ENCODE measurements at regions not wholly inside any gene's neighbourhood (a gene's known extent, or its start where the extent isn't known, plus 50 kb on each side); places are given as distances from the start of the nearest gene placed in this dataset.

DNA sequence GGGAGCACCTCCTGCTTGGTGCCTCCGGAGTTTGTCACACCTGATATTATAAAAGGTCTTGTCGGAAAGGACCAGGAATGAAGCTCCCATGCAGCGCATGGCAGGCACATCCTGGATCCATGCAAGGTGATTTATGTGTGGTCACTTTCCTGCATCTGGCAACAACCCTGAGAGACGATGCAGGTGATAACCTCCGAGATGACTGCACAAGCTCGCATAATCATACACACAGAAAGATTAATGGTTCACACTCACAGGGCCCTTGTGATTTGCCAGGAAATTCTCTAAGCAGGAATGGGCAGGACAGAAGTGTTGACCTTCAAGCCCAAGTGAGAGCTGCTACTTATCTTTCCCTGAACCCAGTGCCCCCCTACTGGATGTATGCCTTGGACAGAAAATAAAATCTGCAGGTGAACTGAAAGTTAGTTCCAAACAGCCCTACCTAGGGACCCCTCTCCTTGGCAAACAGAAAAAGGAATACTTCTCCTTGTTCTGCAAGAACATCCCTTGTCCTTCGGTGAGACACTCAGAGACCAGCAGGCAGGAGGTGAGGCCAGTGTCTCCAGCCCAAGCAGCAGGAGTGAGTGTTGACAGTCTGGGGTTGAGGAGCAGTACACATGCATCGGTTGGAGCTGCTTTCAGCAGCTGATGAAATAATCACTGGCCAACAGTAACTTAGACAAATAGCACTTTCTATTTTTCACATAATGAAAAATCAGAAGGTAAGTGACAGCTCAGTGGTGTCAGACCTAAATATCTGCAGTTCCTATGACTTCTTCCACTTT is 619.4 kb upstream of the B3GAT1 start:
- intact Hi-C loops (cut with DNase I) = no loop called here
- peak in 1 of 5 donors; percentile 5 for DNase-seq
- H3K27me3 ChIP-seq (ENCODE audit: control insufficient read depth, insufficient read depth, low read length) = no peaks in the 10 kb centered on the region
- H3K36me3 ChIP-seq (ENCODE audit: control insufficient read depth in 2 of 3, insufficient read depth in 3 of 3, low read length in 3 of 3) = no peaks in the 10 kb centered on the region
- no peaks in the 10 kb centered on the region for H3K9me3 ChIP-seq (ENCODE audit: control insufficient read depth in 2 of 3, insufficient read depth in 1 of 3, low read length in 3 of 3)
- no peaks in the 10 kb centered on the region for H3K4me1 ChIP-seq (ENCODE audit: control insufficient read depth in 2 of 3, insufficient read depth in 2 of 3, low read depth in 1 of 3, low read length in 3 of 3)
- H3K9ac ChIP-seq (ENCODE audit: low read length in 3 of 3) = no peak overlapping the region
- no peak overlapping the region for H3K27ac ChIP-seq (ENCODE audit: low read depth in 2 of 2, low read length in 2 of 2)
- no peak for FAIRE-seq
- TF ChIP-seq, protein P1, sequence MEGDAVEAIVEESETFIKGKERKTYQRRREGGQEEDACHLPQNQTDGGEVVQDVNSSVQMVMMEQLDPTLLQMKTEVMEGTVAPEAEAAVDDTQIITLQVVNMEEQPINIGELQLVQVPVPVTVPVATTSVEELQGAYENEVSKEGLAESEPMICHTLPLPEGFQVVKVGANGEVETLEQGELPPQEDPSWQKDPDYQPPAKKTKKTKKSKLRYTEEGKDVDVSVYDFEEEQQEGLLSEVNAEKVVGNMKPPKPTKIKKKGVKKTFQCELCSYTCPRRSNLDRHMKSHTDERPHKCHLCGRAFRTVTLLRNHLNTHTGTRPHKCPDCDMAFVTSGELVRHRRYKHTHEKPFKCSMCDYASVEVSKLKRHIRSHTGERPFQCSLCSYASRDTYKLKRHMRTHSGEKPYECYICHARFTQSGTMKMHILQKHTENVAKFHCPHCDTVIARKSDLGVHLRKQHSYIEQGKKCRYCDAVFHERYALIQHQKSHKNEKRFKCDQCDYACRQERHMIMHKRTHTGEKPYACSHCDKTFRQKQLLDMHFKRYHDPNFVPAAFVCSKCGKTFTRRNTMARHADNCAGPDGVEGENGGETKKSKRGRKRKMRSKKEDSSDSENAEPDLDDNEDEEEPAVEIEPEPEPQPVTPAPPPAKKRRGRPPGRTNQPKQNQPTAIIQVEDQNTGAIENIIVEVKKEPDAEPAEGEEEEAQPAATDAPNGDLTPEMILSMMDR (IDR thresholded peaks at IDR 0.05; ENCODE audit: borderline replicate concordance, extremely low read depth, insufficient read depth) = no peak
- H3K4me3 ChIP-seq (ENCODE audit: low read length in 3 of 3) = no peak overlapping the region

DNA sequence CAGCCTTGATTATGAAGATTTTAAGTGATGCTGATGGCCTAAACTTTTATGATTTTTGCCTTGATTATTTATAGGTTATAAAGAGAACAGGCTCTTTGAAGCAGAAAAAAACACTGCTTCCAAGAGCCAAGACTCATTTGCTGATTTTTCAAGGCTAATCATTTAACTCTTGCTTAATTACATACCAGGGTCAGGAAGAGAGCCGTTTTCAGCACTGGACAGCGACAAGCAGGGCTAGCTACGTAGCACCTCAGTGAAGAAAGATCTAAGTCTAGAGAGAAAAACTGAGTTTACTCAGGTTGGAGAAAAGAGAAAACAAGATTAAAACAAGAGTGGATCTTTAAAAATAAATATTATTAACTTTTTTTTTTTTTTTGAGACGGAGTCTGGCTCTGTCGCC is 615.4 kb upstream of the B3GAT1 start:
- intact Hi-C loops (cut with DNase I) = no loop called here
- H3K27ac ChIP-seq (ENCODE audit: low read depth in 2 of 2, low read length in 2 of 2) = no peak overlapping the region
- peak; percentile 30 for FAIRE-seq
- no peaks in the 10 kb centered on the region for H3K9me3 ChIP-seq (ENCODE audit: control insufficient read depth in 2 of 3, insufficient read depth in 1 of 3, low read length in 3 of 3)
- no peaks in the 10 kb centered on the region for H3K36me3 ChIP-seq (ENCODE audit: control insufficient read depth in 2 of 3, insufficient read depth in 3 of 3, low read length in 3 of 3)
- no peak overlapping the region for H3K9ac ChIP-seq (ENCODE audit: low read length in 3 of 3)
- H3K4me1 ChIP-seq (ENCODE audit: control insufficient read depth in 2 of 3, insufficient read depth in 2 of 3, low read depth in 1 of 3, low read length in 3 of 3) = no peaks in the 10 kb centered on the region
- H3K27me3 ChIP-seq (ENCODE audit: control insufficient read depth, insufficient read depth, low read length) = no peaks in the 10 kb centered on the region
- TF ChIP-seq, protein P1 (IDR thresholded peaks at IDR 0.05; ENCODE audit: borderline replicate concordance, extremely low read depth, insufficient read depth) = no peak
- H3K4me3 ChIP-seq (ENCODE audit: low read length in 3 of 3) = no peak overlapping the region
- DNase-seq = peak in 4 of 5 donors; percentile 79 to 94 (median 91)

DNA sequence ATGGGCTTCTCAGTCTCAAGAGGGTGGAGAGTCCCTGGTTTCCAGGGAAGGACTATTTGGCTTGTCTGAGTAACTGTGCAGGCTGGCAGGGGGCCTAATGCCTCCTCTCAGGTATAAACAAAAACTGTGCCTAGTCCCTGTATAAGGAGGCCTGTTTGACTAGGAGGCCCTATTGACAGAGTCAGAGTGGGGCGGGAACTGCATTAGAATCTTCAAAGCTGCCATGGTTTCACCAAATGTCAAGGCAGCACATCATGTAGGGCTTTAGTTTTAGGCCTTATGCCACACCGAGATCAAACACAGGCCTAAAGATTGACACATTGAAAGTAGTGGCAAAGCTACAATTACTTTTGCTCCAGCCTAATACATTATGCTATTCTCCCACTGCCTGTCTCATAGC is 611.5 kb upstream of the B3GAT1 start:
- H3K4me1 ChIP-seq (ENCODE audit: control insufficient read depth in 2 of 3, insufficient read depth in 2 of 3, low read depth in 1 of 3, low read length in 3 of 3) = no peaks in the 10 kb centered on the region
- no peak overlapping the region for H3K4me3 ChIP-seq (ENCODE audit: low read length in 3 of 3)
- H3K36me3 ChIP-seq (ENCODE audit: control insufficient read depth in 2 of 3, insufficient read depth in 3 of 3, low read length in 3 of 3) = no peaks in the 10 kb centered on the region
- TF ChIP-seq, protein P1 (IDR thresholded peaks at IDR 0.05; ENCODE audit: borderline replicate concordance, extremely low read depth, insufficient read depth) = no peak
- no peaks in the 10 kb centered on the region for H3K27me3 ChIP-seq (ENCODE audit: control insufficient read depth, insufficient read depth, low read length)
- no peak for FAIRE-seq
- peaks cover 0 to 1% (median 0%) of the 10 kb centered on the region in 3 donors for H3K9me3 ChIP-seq (ENCODE audit: control insufficient read depth in 2 of 3, insufficient read depth in 1 of 3, low read length in 3 of 3)
- H3K27ac ChIP-seq (ENCODE audit: low read depth in 2 of 2, low read length in 2 of 2) = no peak overlapping the region
- DNase-seq = no peak
- H3K9ac ChIP-seq (ENCODE audit: low read length in 3 of 3) = no peak overlapping the region
- intact Hi-C loops (cut with DNase I) = no loop called here
